ENCODE measurements at regions not wholly inside any gene's neighbourhood (a gene's known extent, or its start where the extent isn't known, plus 50 kb on each side); places are given as distances from the start of the nearest gene placed in this dataset.

- Histone ChIP-seq H2BK15ac (ENCODE audit: low read length) (no peak overlapping the region), H3K18ac (ENCODE audit: low read length) (no peak overlapping the region), H2BK5ac (ENCODE audit: low read length) (no peak overlapping the region), H3K14ac (ENCODE audit: low read length) (no peak overlapping the region), H4K8ac (ENCODE audit: low read depth, low read length) (no peak overlapping the region), H3K4me2 (ENCODE audit: insufficient read depth, low read length, poor library complexity, severe bottlenecking) (no peak overlapping the region), H2AK5ac (ENCODE audit: low read depth, low read length) (no peak overlapping the region), H3K4me1 (ENCODE audit: control insufficient read depth in 2 of 2, insufficient read depth in 1 of 2, low read depth in 1 of 2, low read length in 2 of 2) (no peaks in the 10 kb centered on the region), H3K27ac (replicated peaks; ENCODE audit: low read length) (no peak overlapping the region), H2BK120ac (ENCODE audit: low read depth, low read length) (no peak overlapping the region), H2AFZ (ENCODE audit: low read length) (no peak overlapping the region), H3K79me1 (ENCODE audit: low read depth, low read length) (no peaks in the 10 kb centered on the region), H3K36me3 (replicated peaks in 1 of 2; ENCODE audit: control insufficient read depth in 2 of 2, insufficient read depth in 2 of 2, low read length in 2 of 2) (no peaks in the 10 kb centered on the region), H3K23ac (ENCODE audit: low read depth, low read length, poor library complexity) (no peak overlapping the region), H2BK12ac (ENCODE audit: low read length) (no peak overlapping the region), H3K9me3 (replicated peaks in 1 of 2; ENCODE audit: control insufficient read depth in 2 of 2, insufficient read depth in 1 of 2, low read depth in 1 of 2, low read length in 2 of 2) (no peaks in the 10 kb centered on the region), H4K91ac (ENCODE audit: low read depth, low read length, poor library complexity) (no peak overlapping the region), H3K27me3 (ENCODE audit: control insufficient read depth in 3 of 3, insufficient read depth in 3 of 3, low read depth in 1 of 3, low read length in 3 of 3) (no peaks in the 10 kb centered on the region), H3K4ac (ENCODE audit: low read length) (no peak overlapping the region), H3K4me3 (ENCODE audit: low read length in 2 of 2) (no peak overlapping the region), H3K9ac (ENCODE audit: low read depth, low read length, poor library complexity) (no peak overlapping the region)
- no CpG with 5 or more reads among the region's 1 CpG for WGBS, 2 donors (ENCODE audit: extremely low coverage in 2 of 2, insufficient read length in 2 of 2, insufficient replicate concordance in 1 of 2)
- DNase-seq (ENCODE audit: low spot score): no peak
These were observed 101.8 kb upstream of the NPY2R start for GRCh38 chr4:155106629-155107028.

- H3K27me3 ChIP-seq (ENCODE audit: control insufficient read depth in 3 of 3, insufficient read depth in 3 of 3, low read depth in 1 of 3, low read length in 3 of 3): no peaks in the 10 kb centered on the region
- no peaks in the 10 kb centered on the region for H3K79me1 ChIP-seq (ENCODE audit: low read depth, low read length)
- no peak overlapping the region for H2AFZ ChIP-seq (ENCODE audit: low read length)
- no peak overlapping the region for H3K14ac ChIP-seq (ENCODE audit: low read length)
- no peak overlapping the region for H3K4me2 ChIP-seq (ENCODE audit: insufficient read depth, low read length, poor library complexity, severe bottlenecking)
- H2BK12ac ChIP-seq (ENCODE audit: low read length): no peak overlapping the region
- no peak overlapping the region for H3K23ac ChIP-seq (ENCODE audit: low read depth, low read length, poor library complexity)
- no peak overlapping the region for H2BK5ac ChIP-seq (ENCODE audit: low read length)
- no peak overlapping the region for H3K4ac ChIP-seq (ENCODE audit: low read length)
- H2BK120ac ChIP-seq (ENCODE audit: low read depth, low read length): no peak overlapping the region
- no peak for DNase-seq (ENCODE audit: low spot score)
- no peak overlapping the region for H4K91ac ChIP-seq (ENCODE audit: low read depth, low read length, poor library complexity)
- H2AK5ac ChIP-seq (ENCODE audit: low read depth, low read length): no peak overlapping the region
- no peak overlapping the region for H3K9ac ChIP-seq (ENCODE audit: low read depth, low read length, poor library complexity)
- no peak overlapping the region for H2BK15ac ChIP-seq (ENCODE audit: low read length)
- H3K27ac ChIP-seq (replicated peaks; ENCODE audit: low read length): no peak overlapping the region
- WGBS, 2 donors (ENCODE audit: extremely low coverage in 2 of 2, insufficient read length in 2 of 2, insufficient replicate concordance in 1 of 2): no CpG with 5 or more reads among the region's 3 CpGs
- H3K18ac ChIP-seq (ENCODE audit: low read length): no peak overlapping the region
- no peak overlapping the region for H4K8ac ChIP-seq (ENCODE audit: low read depth, low read length)
- no peak overlapping the region for H3K4me3 ChIP-seq (ENCODE audit: low read length in 2 of 2)
- no peaks in the 10 kb centered on the region for H3K9me3 ChIP-seq (replicated peaks in 1 of 2; ENCODE audit: control insufficient read depth in 2 of 2, insufficient read depth in 1 of 2, low read depth in 1 of 2, low read length in 2 of 2)
- H3K36me3 ChIP-seq (replicated peaks in 1 of 2; ENCODE audit: control insufficient read depth in 2 of 2, insufficient read depth in 2 of 2, low read length in 2 of 2): no peaks in the 10 kb centered on the region
- H3K4me1 ChIP-seq (ENCODE audit: control insufficient read depth in 2 of 2, insufficient read depth in 1 of 2, low read depth in 1 of 2, low read length in 2 of 2): no peaks in the 10 kb centered on the region
These were observed 101.4 kb upstream of the NPY2R start for GRCh38 chr4:155107059-155107458.

- Histone ChIP-seq H3K27ac (replicated peaks; ENCODE audit: low read length) (no peak overlapping the region), H3K4me3 (ENCODE audit: low read length in 2 of 2) (no peak overlapping the region), H3K4me1 (ENCODE audit: control insufficient read depth in 2 of 2, insufficient read depth in 1 of 2, low read depth in 1 of 2, low read length in 2 of 2) (no peaks in the 10 kb centered on the region), H3K14ac (ENCODE audit: low read length) (no peak overlapping the region), H4K8ac (ENCODE audit: low read depth, low read length) (no peak overlapping the region), H2BK5ac (ENCODE audit: low read length) (no peak overlapping the region), H3K18ac (ENCODE audit: low read length) (no peak overlapping the region), H3K9ac (ENCODE audit: low read depth, low read length, poor library complexity) (no peak overlapping the region), H2BK120ac (ENCODE audit: low read depth, low read length) (no peak overlapping the region), H2AFZ (ENCODE audit: low read length) (no peak overlapping the region), H3K36me3 (replicated peaks in 1 of 2; ENCODE audit: control insufficient read depth in 2 of 2, insufficient read depth in 2 of 2, low read length in 2 of 2) (no peaks in the 10 kb centered on the region), H3K9me3 (replicated peaks in 1 of 2; ENCODE audit: control insufficient read depth in 2 of 2, insufficient read depth in 1 of 2, low read depth in 1 of 2, low read length in 2 of 2) (peaks cover 3% of the 10 kb centered on the region in 2 donors), H3K4me2 (ENCODE audit: insufficient read depth, low read length, poor library complexity, severe bottlenecking) (no peak overlapping the region), H4K91ac (ENCODE audit: low read depth, low read length, poor library complexity) (no peak overlapping the region), H3K79me1 (ENCODE audit: low read depth, low read length) (no peaks in the 10 kb centered on the region), H3K23ac (ENCODE audit: low read depth, low read length, poor library complexity) (no peak overlapping the region), H2BK12ac (ENCODE audit: low read length) (no peak overlapping the region), H2BK15ac (ENCODE audit: low read length) (no peak overlapping the region), H3K4ac (ENCODE audit: low read length) (no peak overlapping the region), H2AK5ac (ENCODE audit: low read depth, low read length) (no peak overlapping the region), H3K27me3 (ENCODE audit: control insufficient read depth in 3 of 3, insufficient read depth in 3 of 3, low read depth in 1 of 3, low read length in 3 of 3) (no peaks in the 10 kb centered on the region)
- DNase-seq (ENCODE audit: low spot score): no peak
These were observed 93.6 kb upstream of the NPY2R start for GRCh38 chr4:155114790-155115189.

- Histone ChIP-seq H4K91ac (ENCODE audit: low read depth, low read length, poor library complexity) (no peak overlapping the region), H3K4ac (ENCODE audit: low read length) (no peak overlapping the region), H3K27me3 (ENCODE audit: control insufficient read depth in 3 of 3, insufficient read depth in 3 of 3, low read depth in 1 of 3, low read length in 3 of 3) (no peaks in the 10 kb centered on the region), H3K9ac (ENCODE audit: low read depth, low read length, poor library complexity) (no peak overlapping the region), H2BK120ac (ENCODE audit: low read depth, low read length) (no peak overlapping the region), H4K8ac (ENCODE audit: low read depth, low read length) (no peak overlapping the region), H3K36me3 (replicated peaks in 1 of 2; ENCODE audit: control insufficient read depth in 2 of 2, insufficient read depth in 2 of 2, low read length in 2 of 2) (no peaks in the 10 kb centered on the region), H3K4me3 (ENCODE audit: low read length in 2 of 2) (no peak overlapping the region), H2BK15ac (ENCODE audit: low read length) (no peak overlapping the region), H2AFZ (ENCODE audit: low read length) (no peak overlapping the region), H3K27ac (replicated peaks; ENCODE audit: low read length) (no peak overlapping the region), H3K14ac (ENCODE audit: low read length) (no peak overlapping the region), H3K79me1 (ENCODE audit: low read depth, low read length) (no peaks in the 10 kb centered on the region), H3K9me3 (replicated peaks in 1 of 2; ENCODE audit: control insufficient read depth in 2 of 2, insufficient read depth in 1 of 2, low read depth in 1 of 2, low read length in 2 of 2) (peaks cover 3% of the 10 kb centered on the region in 2 donors), H3K18ac (ENCODE audit: low read length) (no peak overlapping the region), H3K23ac (ENCODE audit: low read depth, low read length, poor library complexity) (no peak overlapping the region), H3K4me2 (ENCODE audit: insufficient read depth, low read length, poor library complexity, severe bottlenecking) (no peak overlapping the region), H3K4me1 (ENCODE audit: control insufficient read depth in 2 of 2, insufficient read depth in 1 of 2, low read depth in 1 of 2, low read length in 2 of 2) (no peaks in the 10 kb centered on the region), H2BK5ac (ENCODE audit: low read length) (no peak overlapping the region), H2AK5ac (ENCODE audit: low read depth, low read length) (no peak overlapping the region), H2BK12ac (ENCODE audit: low read length) (no peak overlapping the region)
- no peak for DNase-seq (ENCODE audit: low spot score)
These were observed 89.4 kb upstream of the NPY2R start for GRCh38 chr4:155119006-155119405.
